ENCODE measurements at regions not wholly inside any gene's neighbourhood (a gene's known extent, or its start where the extent isn't known, plus 50 kb on each side); places are given as distances from the start of the nearest gene placed in this dataset.

DNA sequence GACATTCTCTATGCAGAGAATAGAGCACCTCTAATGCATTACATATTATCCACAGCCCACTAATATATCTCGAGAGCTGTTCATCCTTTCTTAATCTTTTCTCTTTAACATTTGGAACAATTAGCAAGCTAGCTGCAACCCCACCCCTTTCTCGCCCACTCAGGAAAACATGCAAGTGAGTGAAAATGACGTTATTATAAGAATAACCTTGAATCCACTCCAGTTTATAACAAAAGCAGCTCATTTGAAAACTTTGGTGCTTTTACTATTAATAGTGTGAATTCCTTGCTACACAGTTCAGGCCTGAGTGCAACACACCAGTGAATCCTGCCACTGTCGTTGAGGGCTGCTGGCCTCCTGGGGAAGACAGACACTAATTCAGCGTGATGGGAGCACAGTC is 63.3 kb upstream of the BMAL1 start:
- TF ChIP-seq POLR2A (IDR thresholded peaks at IDR 0.05; ENCODE audit: low read depth, low read length) = no peak
- no peak for TF ChIP-seq POLR2AphosphoS5 (IDR thresholded peaks at IDR 0.05; ENCODE audit: low read depth, low read length)

Measured in GM12892 (cell line).